RWPE2 (cell line): ENCODE measurements at regions not wholly inside any gene's neighbourhood (a gene's known extent, or its start where the extent isn't known, plus 50 kb on each side); places are given as distances from the start of the nearest gene placed in this dataset.
"Not testable (repeated sequence)": the region's sequence is repeated elsewhere in the genome, so short reads cannot be mapped to it uniquely, and the experiment has no call there.

Source experiments
- ATAC-seq: fragments of 200-7000 bp; cut with Tn5 transposase; 3 replicates; pipeline ENCODE4 v1.9.1; 2021; ENCODE audit warnings: low read depth
- DNase-seq: peaks from one replicate; pipeline ENCODE4 v3.0.0-alpha.2; 2020; ENCODE audit warnings: low spot score
- H3K27ac ChIP-seq: fragments of 450-650 bp; 2 replicates; pipeline ENCODE4 v1.5.1; 2017; ENCODE audit warnings: mild to moderate bottlenecking; ENCODE audit not compliant: poor library complexity, severe bottlenecking
- H3K27me3 ChIP-seq: fragments of 250-450 bp; sonication (Bioruptor Pico); 2 replicates; pipeline ENCODE4 v1.5.1; 2021; ENCODE audit warnings: mild to moderate bottlenecking, moderate library complexity; ENCODE audit not compliant: insufficient read depth, poor library complexity, severe bottlenecking
- H3K36me3 ChIP-seq: fragments of 250-450 bp; sonication (Bioruptor Pico); 2 replicates; pipeline ENCODE4 v1.5.1; 2020; ENCODE audit warnings: low read depth, mild to moderate bottlenecking, moderate library complexity
- H3K4me1 ChIP-seq: fragments of 250-450 bp; sonication (Bioruptor Pico); 2 replicates; pipeline ENCODE4 v1.5.1; 2021; ENCODE audit warnings: mild to moderate bottlenecking, moderate library complexity; ENCODE audit not compliant: insufficient read depth, poor library complexity, severe bottlenecking
- H3K4me3 ChIP-seq: fragments of 250-450 bp; sonication (Bioruptor Pico); 2 replicates; pipeline ENCODE4 v1.5.1; 2021; ENCODE audit warnings: mild to moderate bottlenecking, moderate library complexity; ENCODE audit not compliant: severe bottlenecking
- H3K9me3 ChIP-seq: fragments of 250-450 bp; sonication (Bioruptor Pico); 2 replicates; pipeline ENCODE4 v1.5.1; 2021; ENCODE audit warnings: mild to moderate bottlenecking, moderate library complexity; ENCODE audit not compliant: severe bottlenecking
- CTCF ChIP-seq: fragments of 450-650 bp; IDR thresholded peaks from one replicate; pipeline ENCODE4 v1.5.1; 2017; ENCODE audit warnings: mild to moderate bottlenecking, moderate library complexity; ENCODE audit not compliant: poor library complexity, severe bottlenecking

- ATAC-seq = no peak
- Histone ChIP-seq H3K27ac (no peak overlapping the region), H3K4me1 (no peaks in the 10 kb centered on the region), H3K4me3 (no peak overlapping the region), H3K9me3 (no peaks in the 10 kb centered on the region), H3K27me3 (no peaks in the 10 kb centered on the region), H3K36me3 (no peaks in the 10 kb centered on the region)
- no peak for TF ChIP-seq CTCF
- no peak for DNase-seq
Observed at GRCh38 chr6:82524031-82524430, 160.4 kb downstream of the TPBG start.

- Histone ChIP-seq H3K4me3 (no peak overlapping the region), H3K9me3 (no peaks in the 10 kb centered on the region), H3K4me1 (no peaks in the 10 kb centered on the region), H3K27ac (no peak overlapping the region), H3K36me3 (no peaks in the 10 kb centered on the region), H3K27me3 (no peaks in the 10 kb centered on the region)
- DNase-seq (no peak), ATAC-seq (no peak)
- no peak for TF ChIP-seq CTCF
Observed at GRCh38 chr6:82525775-82526495, 162.3 kb downstream of the TPBG start.

GRCh38 chr6:82529960-82530460, 166.4 kb downstream of the TPBG start:
- not testable (repeated sequence) for DNase-seq, H3K9me3 ChIP-seq, H3K36me3 ChIP-seq, H3K27me3 ChIP-seq, H3K4me3 ChIP-seq, H3K4me1 ChIP-seq, ATAC-seq, H3K27ac ChIP-seq

- DNase-seq = no peak
- no peaks in the 10 kb centered on the region for H3K4me1 ChIP-seq
Observed at GRCh38 chr6:82534876-82535275, 171.3 kb downstream of the TPBG start.

GRCh38 chr6:82549480-82549879, 185.9 kb downstream of the TPBG start:
- not testable (repeated sequence) for H3K36me3 ChIP-seq, H3K4me1 ChIP-seq, ATAC-seq, DNase-seq, H3K27ac ChIP-seq, H3K9me3 ChIP-seq, H3K4me3 ChIP-seq, H3K27me3 ChIP-seq

More at GRCh38 chr6:82534876-82535275, 171.3 kb downstream of the TPBG start:
- H3K27me3 ChIP-seq = no peaks in the 10 kb centered on the region
- no peak overlapping the region for H3K4me3 ChIP-seq
- peak; percentile 33; the same call in 1 of the 3 replicates for ATAC-seq
- H3K9me3 ChIP-seq = no peaks in the 10 kb centered on the region
- H3K36me3 ChIP-seq = no peaks in the 10 kb centered on the region
- peak; percentile 18 for TF ChIP-seq CTCF
- H3K27ac ChIP-seq = no peak overlapping the region

- H3K9me3 ChIP-seq, H3K27me3 ChIP-seq, H3K4me3 ChIP-seq, H3K4me1 ChIP-seq, H3K36me3 ChIP-seq, DNase-seq, ATAC-seq, H3K27ac ChIP-seq: not testable (repeated sequence)
Observed at GRCh38 chr6:82551311-82551710, 187.7 kb downstream of the TPBG start.
